COLO668 (cell line): ENCODE measurements at regions not wholly inside any gene's neighbourhood (a gene's known extent, or its start where the extent isn't known, plus 50 kb on each side); places are given as distances from the start of the nearest gene placed in this dataset.
"Not testable (repeated sequence)": the region's sequence is repeated elsewhere in the genome, so short reads cannot be mapped to it uniquely, and the experiment has no call there.

Experiments used
- DNase-seq: peaks from one replicate; lab custom pipeline; 2025; ENCODE audit not compliant: unreplicated experiment; lab: John Stamatoyannopoulos, UW

DNA sequence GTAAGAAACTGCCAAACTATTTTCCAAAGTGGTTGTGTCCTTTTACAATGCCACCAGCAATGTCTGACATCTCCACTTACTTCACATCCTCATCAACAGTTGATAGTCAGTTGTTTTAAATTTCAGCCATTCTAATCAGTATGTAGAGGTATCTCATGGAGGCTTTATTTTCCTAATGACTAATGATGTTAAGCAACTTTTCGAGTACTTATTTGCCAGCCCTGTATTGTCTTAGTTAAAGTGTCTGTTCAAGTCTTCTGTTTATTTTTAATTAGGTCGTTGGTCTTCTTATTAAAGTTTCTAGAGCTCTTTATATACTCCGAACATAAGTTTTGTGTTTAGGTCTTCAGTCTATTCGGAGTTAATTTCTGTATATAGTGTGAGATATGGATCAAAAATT, 54.9 kb upstream of the NBPF12 start:
- not testable (repeated sequence) for DNase-seq

DNA sequence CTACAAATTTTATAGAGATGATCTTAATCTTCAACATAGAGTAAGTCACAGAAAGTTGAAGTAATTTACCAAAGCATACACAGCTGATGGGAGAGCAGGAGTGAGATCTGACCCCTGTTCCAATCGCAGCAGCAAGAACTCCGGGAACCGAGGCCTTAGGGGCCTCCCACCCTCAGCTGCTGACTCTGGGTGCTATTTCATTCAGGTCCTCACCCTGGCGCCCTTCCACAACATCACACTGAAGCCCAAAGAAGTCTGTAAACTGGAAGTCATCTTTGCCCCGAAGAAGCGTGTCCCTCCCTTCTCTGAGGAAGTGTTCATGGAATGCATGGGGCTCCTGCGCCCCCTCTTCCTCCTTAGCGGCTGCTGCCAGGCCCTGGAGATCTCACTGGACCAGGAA, 57.0 kb upstream of the NBPF12 start:
- DNase-seq: not testable (repeated sequence)

DNA sequence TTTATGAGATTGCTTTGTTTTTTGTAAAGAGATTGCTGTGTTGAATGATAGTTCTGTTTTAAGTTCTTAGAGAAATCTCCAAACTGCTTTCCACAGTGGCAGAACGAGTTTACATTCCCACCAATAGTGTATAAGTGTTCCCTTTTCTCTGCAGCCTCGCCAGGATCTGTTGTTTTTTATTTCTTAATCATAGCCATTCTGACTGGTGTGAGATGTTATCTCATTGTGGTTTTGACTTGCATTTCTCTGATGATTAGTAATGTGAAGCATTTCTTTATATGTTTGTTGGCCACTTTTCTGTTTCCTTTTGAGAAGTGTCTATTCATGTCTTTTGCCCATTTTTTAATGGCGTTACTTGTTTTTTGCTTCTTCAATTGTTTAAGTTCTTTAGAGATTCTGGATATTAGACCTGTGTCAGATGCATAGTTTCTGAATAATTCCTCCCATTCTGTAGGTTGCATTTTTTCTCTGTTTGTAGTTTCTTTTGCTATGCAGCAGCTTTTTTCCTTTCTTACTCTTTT, 74.3 kb upstream of the NBPF12 start:
- not testable (repeated sequence) for DNase-seq

- not testable (repeated sequence) for DNase-seq
Measured at GRCh38 chr1:146853147-146853546, 85.0 kb upstream of the NBPF12 start.

DNA sequence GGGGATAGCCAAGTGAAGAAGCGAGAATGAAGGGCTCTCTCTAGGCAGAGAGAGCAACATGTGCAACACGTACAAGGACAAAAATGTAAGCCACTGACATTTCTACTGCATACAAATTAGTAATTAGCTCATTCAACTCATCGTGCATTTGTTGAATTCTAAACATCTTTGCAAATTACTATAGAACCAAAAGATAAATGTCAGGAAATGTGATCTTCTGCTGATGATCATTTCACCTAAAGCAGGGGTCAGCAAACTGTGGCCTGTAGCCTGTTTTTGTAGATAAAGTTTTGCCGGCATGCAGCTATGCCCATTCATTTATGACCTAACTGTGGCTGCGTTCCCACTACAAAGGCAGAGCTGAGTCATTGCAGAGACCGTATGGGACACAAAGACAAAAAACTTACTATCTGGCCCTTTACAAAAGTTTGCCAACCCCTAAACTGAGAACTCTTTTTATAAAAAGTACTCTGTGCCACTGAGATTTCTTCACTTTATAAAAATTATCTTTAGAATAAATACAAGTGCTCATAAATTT, 87.7 kb upstream of the NBPF12 start:
- not testable (repeated sequence) for DNase-seq

- not testable (repeated sequence) for DNase-seq
Measured at GRCh38 chr1:146838725-146839124, 99.4 kb upstream of the NBPF12 start.

GRCh38 chr1:146826957-146827356, 111.2 kb upstream of the NBPF12 start:
- DNase-seq: not testable (repeated sequence)

GRCh38 chr1:146794236-146794635, 143.9 kb upstream of the NBPF12 start:
- DNase-seq: not testable (repeated sequence)

GRCh38 chr1:146792725-146793124, 145.4 kb upstream of the NBPF12 start:
- peak; percentile 14 for DNase-seq

DNA sequence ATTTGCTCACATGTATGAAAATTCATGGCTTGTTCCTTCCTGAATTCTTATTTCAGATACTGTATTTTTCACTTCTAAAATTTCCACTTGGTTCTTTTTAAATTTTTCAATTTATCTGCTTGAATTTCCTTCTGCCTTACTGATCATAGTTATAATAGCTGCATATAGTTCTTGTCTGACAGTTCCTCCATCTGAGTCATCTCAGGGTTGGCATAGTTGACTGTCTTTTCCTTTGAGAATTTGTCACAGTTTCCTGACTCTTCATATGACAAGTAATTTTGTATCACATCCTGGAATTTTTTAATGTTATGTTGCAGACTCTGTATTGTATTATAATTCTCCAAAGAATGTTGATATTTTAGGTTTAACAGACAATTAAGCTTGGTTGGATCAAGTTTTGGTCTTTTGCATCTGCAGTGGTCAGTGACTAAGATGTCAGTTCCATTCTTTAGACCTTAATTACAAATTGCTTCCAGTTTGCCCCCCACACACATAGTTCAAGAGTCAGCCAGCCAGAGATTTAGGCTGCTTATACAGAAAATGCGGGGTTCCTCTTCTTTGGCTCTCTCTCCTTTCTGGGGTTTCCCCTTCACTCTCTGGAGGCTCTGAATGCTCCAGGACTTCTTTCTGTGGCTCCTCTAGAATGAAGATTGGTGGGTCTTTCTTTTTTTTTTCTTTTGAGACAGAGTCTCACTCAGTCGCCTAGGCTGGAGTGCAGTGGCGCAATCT, 153.7 kb upstream of the NBPF12 start:
- not testable (repeated sequence) for DNase-seq

GRCh38 chr1:146781235-146781634, 156.9 kb upstream of the NBPF12 start:
- not testable (repeated sequence) for DNase-seq

DNA sequence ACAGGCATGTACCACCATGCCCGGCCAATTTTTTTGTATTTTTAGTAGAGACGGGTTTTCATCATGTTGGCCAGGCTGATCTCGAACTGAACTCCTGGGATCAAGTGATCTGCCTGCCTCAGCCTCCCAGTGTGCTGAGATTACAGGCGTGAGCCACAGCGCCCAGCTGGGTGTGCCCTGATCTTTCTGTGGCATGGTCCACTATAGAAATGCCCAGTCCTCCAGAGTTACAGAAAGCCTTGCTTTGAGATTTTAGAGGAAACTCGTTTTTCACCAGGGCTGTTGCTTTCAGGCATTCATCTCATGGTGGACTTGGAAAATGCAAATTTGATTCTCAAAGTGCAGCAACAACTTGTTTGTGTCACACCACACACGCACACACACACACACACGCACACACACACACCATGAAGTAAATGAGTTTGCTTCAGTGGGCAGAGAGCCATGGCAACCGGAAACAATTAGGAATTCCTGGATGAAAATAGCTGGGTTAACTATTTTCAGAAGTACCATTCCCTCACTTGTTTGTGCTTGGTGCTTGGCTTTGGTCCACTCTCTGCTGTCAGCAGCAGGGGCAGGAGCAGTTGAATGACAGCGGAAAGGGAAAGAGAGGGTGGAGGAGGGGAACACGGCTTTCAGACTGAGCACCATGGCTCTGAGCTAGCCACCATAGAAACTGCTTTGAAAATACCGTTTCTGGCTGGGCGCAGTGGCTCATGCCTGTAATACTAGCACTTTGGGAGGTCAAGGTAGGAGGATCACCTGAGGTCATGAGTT, 160.1 kb upstream of the NBPF12 start:
- DNase-seq: not testable (repeated sequence)

GRCh38 chr1:146774988-146775387, 163.1 kb upstream of the NBPF12 start:
- not testable (repeated sequence) for DNase-seq

DNA sequence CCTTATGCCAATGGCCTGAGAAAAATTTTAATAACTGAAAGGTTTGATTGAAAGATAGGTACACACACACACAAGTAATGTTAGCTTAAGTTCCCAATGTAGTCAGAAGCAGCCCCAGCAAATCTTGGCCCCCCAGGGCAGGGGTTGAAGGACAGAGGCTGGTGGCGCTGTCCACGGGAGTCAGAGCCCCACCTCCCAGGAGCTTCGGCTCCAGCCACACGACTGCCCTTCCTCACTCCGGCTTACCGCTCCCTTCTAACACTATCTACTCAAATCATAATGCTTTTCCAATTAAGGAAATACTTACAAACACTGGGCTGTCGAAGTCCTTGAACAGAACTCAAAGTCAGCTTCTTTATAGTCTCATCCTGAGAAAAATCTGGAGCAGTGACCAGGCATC, 163.9 kb upstream of the NBPF12 start:
- DNase-seq: not testable (repeated sequence)

GRCh38 chr1:146771409-146771808, 166.7 kb upstream of the NBPF12 start:
- DNase-seq: not testable (repeated sequence)

- not testable (repeated sequence) for DNase-seq
Measured at GRCh38 chr1:146770998-146771397, 167.1 kb upstream of the NBPF12 start.

- DNase-seq: not testable (repeated sequence)
Measured at GRCh38 chr1:146763234-146763633, 174.9 kb upstream of the NBPF12 start.

DNA sequence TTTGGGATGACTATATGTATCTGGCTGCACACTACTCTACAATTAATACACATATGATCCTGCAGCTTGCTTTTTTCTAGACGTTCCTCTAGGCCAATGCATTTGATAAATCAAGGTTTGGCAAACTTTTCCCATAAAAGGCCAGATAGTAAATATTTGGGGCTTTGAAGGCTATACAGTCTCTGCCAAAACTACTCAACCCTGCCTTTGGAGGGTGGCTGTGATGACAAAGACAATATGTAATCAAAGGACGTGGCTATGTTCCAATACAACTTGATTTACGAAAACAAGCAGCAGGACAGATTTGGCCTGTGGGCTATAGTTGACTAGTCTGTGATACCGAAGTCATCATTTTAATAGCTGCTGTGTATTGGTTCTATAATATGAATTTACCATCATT, 181.3 kb upstream of the NBPF12 start:
- DNase-seq: not testable (repeated sequence)

DNA sequence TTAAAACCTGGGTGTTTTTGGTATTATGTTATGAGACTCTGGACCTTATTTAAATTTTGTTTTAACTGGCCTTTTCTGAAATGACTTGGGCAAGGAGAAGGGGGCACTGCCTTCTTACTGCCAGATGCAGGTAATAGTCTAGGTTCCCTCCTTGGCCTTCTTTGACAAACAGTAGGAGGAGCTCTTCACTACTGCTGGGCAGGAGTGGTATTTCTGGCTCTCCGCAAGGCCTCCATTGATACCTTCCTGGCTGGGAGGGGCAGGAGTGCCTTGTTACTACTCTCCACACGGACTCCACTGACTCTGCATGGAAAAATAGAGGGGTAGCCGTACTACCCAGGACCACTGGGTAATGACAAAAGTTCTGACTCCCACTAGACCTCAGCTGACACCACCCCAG, 189.4 kb upstream of the NBPF12 start:
- not testable (repeated sequence) for DNase-seq

GRCh38 chr1:146731981-146732680, 206.0 kb upstream of the NBPF12 start:
- not testable (repeated sequence) for DNase-seq
